GM18867 (cell line): ENCODE measurements at regions not wholly inside any gene's neighbourhood (a gene's known extent, or its start where the extent isn't known, plus 50 kb on each side); places are given as distances from the start of the nearest gene placed in this dataset.
"Not testable (repeated sequence)": the region's sequence is repeated elsewhere in the genome, so short reads cannot be mapped to it uniquely, and the experiment has no call there.

Experiments
- ATAC-seq: cut with Tn5 transposase; IDR thresholded peaks from one replicate; pipeline ENCODE4 v1.9.1; 2021; ENCODE audit warnings: mild to moderate bottlenecking, moderate library complexity; ENCODE audit not compliant: unreplicated experiment

DNA sequence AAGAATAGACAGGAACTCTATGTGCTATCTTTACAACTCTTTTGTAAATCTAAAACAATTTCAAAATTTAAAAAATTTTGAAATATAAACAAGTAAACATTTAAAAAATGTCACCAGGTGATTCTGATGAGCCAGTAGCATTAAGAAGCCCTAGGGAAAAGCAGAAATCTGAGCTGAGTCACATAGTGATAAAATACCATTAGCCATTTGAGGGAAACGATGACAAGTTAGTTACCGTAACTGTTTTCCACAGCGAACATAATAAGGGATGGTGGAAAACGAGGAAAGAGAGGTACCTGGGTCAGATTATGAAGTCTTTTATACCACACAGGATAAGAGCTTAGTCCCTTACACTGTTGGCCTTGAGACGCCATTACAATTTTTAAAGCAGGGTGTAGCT, 55.5 kb downstream of the PRR15 start:
- ATAC-seq: no peak

DNA sequence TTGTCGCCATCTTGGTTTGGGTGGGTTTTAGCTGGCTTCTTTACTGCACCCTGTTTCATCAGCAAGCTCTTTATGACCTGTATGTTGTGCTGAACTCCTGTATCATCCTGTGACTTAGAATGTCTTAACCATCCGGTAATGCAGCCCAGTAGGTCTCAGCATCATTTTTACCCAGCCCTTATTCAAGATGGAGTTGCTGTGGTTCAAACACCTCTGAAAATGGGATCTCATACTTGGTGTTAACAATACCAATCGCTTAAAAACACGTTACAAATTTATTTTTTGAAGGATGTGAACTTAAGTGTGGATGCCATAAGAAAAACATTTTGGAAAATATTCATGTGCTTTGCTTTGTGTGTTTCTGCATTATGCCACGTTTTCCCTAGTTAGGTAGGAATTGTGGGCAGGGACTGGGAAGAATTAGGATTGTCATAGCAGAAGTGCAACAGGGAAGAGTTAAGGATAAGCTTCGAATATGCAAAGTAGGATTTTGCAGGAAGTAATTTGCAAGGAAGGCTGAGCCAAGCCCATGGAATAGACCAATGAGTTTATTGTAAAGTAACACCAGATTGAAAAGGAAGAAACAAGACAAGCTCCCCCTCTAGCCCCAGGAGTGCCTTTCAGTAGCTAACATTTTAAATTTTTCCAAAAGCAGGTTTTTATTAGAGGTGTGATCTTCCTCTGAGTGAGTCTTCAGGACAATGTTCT, 56.4 kb downstream of the PRR15 start:
- ATAC-seq: no peak

GRCh38 chr7:29620556-29620930, 56.9 kb downstream of the PRR15 start:
- no peak for ATAC-seq

GRCh38 chr7:29622335-29623265, 59.0 kb downstream of the PRR15 start:
- ATAC-seq: no peak

DNA sequence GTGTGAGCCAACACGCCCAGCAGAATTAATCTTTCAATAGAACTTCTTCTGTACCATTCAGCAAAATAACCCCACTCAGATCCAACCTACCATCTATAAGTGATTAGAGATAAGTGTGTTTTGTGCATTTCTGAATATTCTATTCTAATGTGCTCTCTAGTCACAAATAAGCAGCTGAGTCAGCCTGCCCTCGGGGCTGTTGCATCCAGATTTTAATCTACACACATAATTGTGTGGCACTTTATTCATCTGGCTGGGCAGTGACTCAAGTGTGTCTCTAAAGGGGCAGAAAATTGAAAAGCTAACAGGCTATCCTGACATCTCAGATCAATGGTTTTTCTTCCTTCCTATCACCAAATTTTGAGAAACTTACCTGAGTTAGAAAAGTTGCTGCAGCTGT, 60.3 kb downstream of the PRR15 start:
- ATAC-seq: no peak

DNA sequence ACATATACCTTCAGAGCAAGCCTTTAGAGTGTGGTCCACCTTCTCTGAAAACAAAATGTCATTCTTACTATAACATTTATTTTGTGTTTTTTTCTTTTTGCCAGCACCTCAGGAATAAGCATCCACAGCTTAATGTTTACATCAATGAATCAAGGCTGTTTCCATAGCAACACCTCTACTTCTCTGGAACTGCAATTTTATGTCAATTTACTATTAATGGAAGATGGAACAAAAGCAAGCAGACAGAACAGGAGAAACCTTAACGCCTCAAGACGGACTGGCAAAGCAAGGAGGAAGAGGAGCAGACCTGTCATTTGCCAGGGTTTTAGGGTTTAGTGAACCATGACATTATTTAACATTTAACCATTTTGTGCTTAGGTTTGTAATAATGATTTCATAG, 63.1 kb downstream of the PRR15 start:
- ATAC-seq: no peak

DNA sequence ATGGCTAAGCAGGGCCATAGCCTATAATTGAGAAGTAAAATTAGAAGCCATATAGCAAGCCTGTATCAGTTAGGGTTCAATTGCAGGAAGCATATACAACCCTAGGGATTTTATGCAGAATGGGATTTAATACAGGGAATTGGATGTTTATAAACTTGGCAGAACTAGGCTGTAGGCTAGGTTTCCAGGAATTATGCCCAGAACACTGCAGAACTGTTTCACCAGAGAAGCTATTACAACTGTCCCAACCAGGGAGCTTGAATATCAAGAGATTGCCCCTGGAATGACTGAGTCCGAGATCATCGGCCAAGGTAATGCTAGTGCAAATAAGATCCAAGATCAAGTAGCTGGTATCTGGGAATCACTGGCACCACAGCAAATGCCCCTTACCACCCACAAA, 64.0 kb downstream of the PRR15 start:
- no peak for ATAC-seq

GRCh38 chr7:29629507-29629906, 65.9 kb downstream of the PRR15 start:
- ATAC-seq: no peak

DNA sequence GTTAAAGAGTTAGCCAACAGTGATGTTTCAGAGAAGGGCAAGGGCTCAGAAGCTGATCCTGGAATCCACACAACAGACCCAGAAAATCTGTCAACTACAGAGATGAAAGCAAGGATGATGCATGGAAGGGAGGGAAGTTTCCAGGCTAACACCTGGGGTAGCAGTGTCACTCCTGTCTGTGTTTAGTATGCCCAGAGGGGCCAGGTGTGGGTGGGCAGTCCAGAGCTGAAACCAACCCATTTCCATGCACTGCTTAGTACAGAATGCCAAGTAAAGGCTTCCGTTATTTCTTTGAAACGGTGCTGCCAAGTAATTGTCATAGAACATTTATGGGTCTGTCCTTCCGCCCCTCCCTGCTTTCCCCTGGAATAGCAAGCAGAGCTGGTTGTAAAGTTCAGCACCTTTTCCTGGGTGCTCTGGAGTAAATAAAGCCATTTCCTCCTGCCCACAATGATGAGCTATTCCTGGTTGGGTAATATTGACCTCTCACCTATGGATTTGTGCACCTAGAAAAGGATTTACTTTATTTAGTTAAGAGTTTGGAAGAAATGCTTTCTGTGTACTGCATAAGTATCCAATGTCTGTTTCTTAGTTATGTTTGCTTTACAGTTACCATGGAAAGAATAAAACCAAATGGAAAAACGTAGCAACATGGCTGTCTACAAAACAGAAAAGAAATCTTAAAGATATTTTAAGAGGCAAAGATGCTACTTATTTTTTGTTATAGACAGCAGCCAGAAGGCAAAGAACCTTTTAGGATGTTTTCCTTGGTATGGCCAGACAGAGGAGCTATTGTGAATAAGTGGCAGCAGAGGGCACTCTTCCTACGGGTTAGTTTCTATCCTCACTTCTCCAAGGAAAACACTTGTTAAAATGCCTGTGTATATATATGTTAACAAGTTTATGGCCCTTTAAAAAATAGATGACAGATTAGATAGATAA, 71.7 kb downstream of the PRR15 start:
- ATAC-seq: not testable (repeated sequence)

GRCh38 chr7:29636009-29636351, 72.3 kb downstream of the PRR15 start:
- ATAC-seq: no peak

DNA sequence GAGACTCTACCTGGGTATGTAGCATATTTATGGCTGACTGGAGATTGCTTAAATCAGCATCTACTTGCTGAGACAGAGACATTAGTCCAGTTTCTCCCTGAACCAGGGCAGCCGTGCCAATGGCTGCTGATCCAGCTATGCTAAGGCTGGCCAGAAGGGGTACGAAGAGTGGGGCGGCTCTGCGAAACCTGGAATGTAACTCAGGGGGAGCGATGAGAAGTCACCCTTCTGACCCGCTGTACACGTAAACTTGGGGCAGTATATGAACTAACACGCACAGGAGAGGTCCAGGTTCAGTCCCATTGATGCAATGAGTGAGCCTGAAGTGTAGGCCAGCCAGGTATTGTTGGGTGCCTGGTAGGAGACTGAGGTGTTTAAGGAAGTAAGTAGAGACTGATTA, 73.7 kb downstream of the PRR15 start:
- ATAC-seq: no peak

GRCh38 chr7:29638841-29639240, 75.2 kb downstream of the PRR15 start:
- not testable (repeated sequence) for ATAC-seq

GRCh38 chr7:29639386-29639785, 75.8 kb downstream of the PRR15 start:
- no peak for ATAC-seq

- ATAC-seq: no peak
These were observed 76.4 kb downstream of the PRR15 start for GRCh38 chr7:29639886-29640595.

- ATAC-seq: no peak
These were observed 78.0 kb downstream of the PRR15 start for GRCh38 chr7:29641651-29642050.

GRCh38 chr7:29642494-29643155, 79.0 kb downstream of the PRR15 start:
- no peak for ATAC-seq

DNA sequence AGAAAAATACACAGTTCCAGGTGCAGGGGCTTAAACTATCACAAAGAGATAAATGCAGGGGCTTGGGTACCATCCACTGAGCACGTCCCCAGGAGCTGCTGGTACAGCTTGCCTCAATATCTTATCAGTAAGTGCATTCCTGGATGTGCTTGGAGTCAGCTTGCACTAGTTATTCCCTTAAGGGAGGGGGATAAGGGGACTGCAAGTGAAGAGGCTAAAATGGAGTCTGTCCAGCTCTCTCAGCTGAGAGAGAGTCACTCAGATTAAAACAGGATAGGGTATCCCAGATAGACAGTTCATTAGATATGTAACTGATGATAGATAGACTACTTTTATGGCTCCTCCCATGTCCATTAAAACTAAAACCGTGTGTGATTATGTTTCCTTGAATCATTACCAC, 82.5 kb downstream of the PRR15 start:
- not testable (repeated sequence) for ATAC-seq

DNA sequence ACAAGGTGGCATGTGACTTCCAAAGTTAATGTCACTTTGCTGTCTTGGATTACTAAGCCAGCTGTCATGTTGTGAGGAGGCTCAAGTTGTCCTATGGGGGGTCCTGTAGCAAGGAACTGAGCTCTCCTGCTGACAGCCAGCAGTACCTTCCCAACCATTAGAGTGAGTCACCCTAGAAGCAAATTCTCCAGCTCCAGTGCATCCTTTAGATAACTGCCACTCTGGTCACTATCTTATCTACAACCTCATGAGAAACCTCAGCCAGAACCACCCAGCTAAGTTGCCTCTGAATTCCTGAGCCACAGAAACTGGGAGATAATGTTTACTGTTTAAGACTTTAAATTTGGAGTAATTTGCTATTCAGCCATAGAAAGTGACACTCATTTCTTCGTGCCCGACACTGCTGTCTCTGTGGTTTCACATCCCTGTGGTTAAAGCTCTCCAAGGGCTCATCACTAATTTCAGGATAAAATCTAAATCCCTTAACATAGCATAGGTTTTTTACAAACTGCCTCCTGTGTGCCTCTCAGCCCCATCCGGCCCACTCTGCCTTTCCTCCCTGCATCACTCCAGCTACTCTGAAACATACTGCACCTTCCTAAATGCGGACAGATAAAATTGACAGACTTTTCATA, 83.5 kb downstream of the PRR15 start:
- no peak for ATAC-seq

- not testable (repeated sequence) for ATAC-seq
These were observed 84.1 kb downstream of the PRR15 start for GRCh38 chr7:29647691-29648210.
